22Rv1 (cell line): ENCODE measurements at regions not wholly inside any gene's neighbourhood (a gene's known extent, or its start where the extent isn't known, plus 50 kb on each side); places are given as distances from the start of the nearest gene placed in this dataset.

ENCODE experiments used
- CTCF ChIP-seq: fragments of 450-650 bp; IDR thresholded peaks from 2 replicates; pipeline ENCODE4 v1.5.1; 2017; ENCODE audit warnings: mild to moderate bottlenecking
- ZFX ChIP-seq: fragments of 450-650 bp; IDR thresholded peaks from 2 replicates; pipeline ENCODE4 v1.6.1; 2017; ENCODE audit warnings: antibody characterized with exemption, borderline replicate concordance

DNA sequence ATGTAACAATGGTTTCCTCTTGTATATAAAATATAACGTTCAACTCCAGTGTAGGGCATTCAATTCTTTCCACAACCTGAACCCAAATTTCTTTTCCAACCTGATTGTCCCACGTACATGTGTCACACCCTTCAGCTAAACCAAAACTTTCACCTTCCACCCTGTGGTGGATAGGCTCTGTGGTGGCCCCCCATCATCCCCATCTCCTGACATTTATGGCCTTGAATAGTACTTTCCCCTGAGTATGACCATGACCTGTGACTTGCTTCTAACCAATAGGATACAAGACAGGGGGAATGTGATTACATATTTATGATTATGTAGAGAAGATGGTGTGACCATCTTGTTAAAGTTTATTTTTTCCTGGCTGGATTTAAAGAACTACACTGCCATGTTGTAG is 377.0 kb downstream of the PTPRC start:
- TF ChIP-seq CTCF (no peak), ZFX (no peak)
